MCF 10A (cell line): ENCODE measurements at regions not wholly inside any gene's neighbourhood (a gene's known extent, or its start where the extent isn't known, plus 50 kb on each side); places are given as distances from the start of the nearest gene placed in this dataset.
A peak's percentile ranks its signal among the peaks of the same experiment; 100 is the strongest.

Source experiments
- BruUV-seq: library from RNA; stranded (reverse); fragments of 400-500 nt; replicated peaks from 2 replicates; lab custom pipeline; 2021; lab: Mats Ljungman, UMichigan
- CTCF ChIA-PET: fragments of 300-600 bp; sonication (Branson Sonifier 250); formaldehyde crosslinking; extraction: SDS; loops from one replicate; lab custom pipeline; 2021; ENCODE audit warnings: antibody characterized with exemption, inconsistent platforms; lab: Yijun Ruan, JAX
- POLR2A ChIA-PET: fragments of 300-600, 350-650 bp; sonication (Branson Sonifier 250); formaldehyde crosslinking; extraction: SDS; loops from one replicate; lab custom pipeline; 2020; ENCODE audit warnings: antibody characterized with exemption, inconsistent platforms; lab: Yijun Ruan, JAX
- DNase-seq: peaks from one replicate; pipeline ENCODE4 v3.0.0-alpha.2; 2018; ENCODE audit not compliant: unreplicated experiment
- H3K27ac Mint-ChIP-seq: one replicate; pipeline ENCODE4 v1.8.0; 2022; ENCODE audit warnings: mild to moderate bottlenecking, low read depth, mixed read lengths; ENCODE audit not compliant: unreplicated experiment
- H3K27me3 Mint-ChIP-seq: one replicate; pipeline ENCODE4 v1.8.0; 2022; ENCODE audit warnings: mixed read lengths; ENCODE audit not compliant: insufficient read depth, unreplicated experiment
- H3K36me3 Mint-ChIP-seq: one replicate; pipeline ENCODE4 v1.8.0; 2022; ENCODE audit warnings: mild to moderate bottlenecking, moderate library complexity, mixed read lengths; ENCODE audit not compliant: insufficient read depth, unreplicated experiment
- H3K4me1 Mint-ChIP-seq: one replicate; pipeline ENCODE4 v1.8.0; 2022; ENCODE audit warnings: mixed read lengths; ENCODE audit not compliant: insufficient read depth, unreplicated experiment
- H3K4me3 Mint-ChIP-seq: one replicate; pipeline ENCODE4 v1.8.0; 2022; ENCODE audit warnings: mild to moderate bottlenecking, moderate library complexity, mixed read lengths; ENCODE audit not compliant: unreplicated experiment
- H3K9me3 Mint-ChIP-seq: one replicate; pipeline ENCODE4 v1.8.0; 2022; ENCODE audit warnings: mixed read lengths; ENCODE audit not compliant: unreplicated experiment
- intact Hi-C: fragments of 100-400 bp; cut with micrococcal nuclease; formaldehyde crosslinking; loops from 2 replicates; pipeline ENCODE4 v1.14.1; 2022
- TF ChIP-seq, protein P1 (sequence below): fragments of 200-600 bp; IDR thresholded peaks from one replicate; pipeline ENCODE4 v1.8.0; 2022; ENCODE audit warnings: antibody characterized with exemption, mild to moderate bottlenecking; ENCODE audit not compliant: unreplicated experiment

DNA sequence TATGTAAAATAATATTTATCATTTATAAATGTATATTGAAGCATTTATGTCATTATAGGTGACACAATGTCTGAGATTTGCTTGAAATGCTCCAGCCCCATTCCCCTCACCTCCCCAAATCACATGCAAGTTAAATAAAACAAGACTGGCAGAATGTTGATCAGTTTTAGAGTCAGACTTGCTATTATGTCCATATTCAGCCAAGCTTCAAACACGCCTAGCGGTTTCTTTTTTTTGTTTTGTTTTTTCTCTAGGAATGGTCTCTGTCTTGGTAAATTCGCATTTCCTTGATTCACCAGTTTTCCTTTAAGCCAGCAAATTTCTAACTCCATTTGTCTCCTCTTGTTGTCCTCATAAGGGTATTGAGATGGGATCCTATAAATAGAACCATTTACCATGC lies 153.0 kb upstream of the HMHB1 start:
- ChIA-PET CTCF (no interaction called here), POLR2A (interaction anchor here (1.7 kb wide), 1 partner anchor 15 kb away, joined by 5 read pairs; no protein-coding TSS in a partner anchor)
- Mint-ChIP-seq H3K4me1 (peaks cover 10% of the 10 kb centered on the region), H3K4me3 (no peak overlapping the region), H3K36me3 (no peaks in the 10 kb centered on the region), H3K27ac (no peak overlapping the region), H3K27me3 (no peaks in the 10 kb centered on the region), H3K9me3 (no peaks in the 10 kb centered on the region)
- DNase-seq = no peak
- intact Hi-C loops = no loop called here
- TF ChIP-seq, protein P1, sequence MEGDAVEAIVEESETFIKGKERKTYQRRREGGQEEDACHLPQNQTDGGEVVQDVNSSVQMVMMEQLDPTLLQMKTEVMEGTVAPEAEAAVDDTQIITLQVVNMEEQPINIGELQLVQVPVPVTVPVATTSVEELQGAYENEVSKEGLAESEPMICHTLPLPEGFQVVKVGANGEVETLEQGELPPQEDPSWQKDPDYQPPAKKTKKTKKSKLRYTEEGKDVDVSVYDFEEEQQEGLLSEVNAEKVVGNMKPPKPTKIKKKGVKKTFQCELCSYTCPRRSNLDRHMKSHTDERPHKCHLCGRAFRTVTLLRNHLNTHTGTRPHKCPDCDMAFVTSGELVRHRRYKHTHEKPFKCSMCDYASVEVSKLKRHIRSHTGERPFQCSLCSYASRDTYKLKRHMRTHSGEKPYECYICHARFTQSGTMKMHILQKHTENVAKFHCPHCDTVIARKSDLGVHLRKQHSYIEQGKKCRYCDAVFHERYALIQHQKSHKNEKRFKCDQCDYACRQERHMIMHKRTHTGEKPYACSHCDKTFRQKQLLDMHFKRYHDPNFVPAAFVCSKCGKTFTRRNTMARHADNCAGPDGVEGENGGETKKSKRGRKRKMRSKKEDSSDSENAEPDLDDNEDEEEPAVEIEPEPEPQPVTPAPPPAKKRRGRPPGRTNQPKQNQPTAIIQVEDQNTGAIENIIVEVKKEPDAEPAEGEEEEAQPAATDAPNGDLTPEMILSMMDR = no peak
- BruUV-seq = no TSS peak

DNA sequence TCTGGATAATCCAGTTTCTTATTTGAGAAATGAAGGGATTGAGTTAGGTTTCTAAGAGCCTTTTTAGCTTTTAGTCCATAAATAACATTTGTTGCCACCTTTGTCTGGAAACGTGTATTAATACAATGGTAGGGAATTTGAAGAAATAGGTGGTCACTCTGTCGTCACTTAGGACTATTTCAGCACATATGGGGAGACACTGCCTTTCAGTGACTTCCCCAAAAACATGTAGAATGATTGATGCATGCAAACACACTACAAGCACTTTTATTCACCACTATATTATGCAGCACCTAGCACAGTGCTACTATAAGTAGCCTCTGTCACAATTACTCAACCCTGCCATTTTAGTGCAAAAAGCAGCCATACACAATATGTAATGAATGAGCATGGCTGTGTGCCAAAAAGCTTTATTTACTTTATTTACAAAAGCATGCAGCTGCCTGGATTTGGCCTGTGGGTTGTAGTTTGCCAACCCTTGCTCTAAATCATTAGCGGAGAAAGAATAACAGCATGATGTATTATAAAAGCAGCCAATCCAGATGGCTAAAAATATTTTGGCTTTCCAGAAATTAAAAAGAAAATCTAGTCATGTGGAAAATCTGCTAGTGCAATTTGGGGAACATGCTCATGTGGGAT lies 154.2 kb upstream of the HMHB1 start:
- ChIA-PET CTCF (interaction anchor here (0.6 to 0.8 kb wide), 2 partner anchors 12 to 205 kb away, joined by 3 read pairs; no protein-coding TSS in a partner anchor), POLR2A (interaction anchor here (0.6 to 1.7 kb wide), 3 partner anchors 16 to 264 kb away, joined by 3 to 5 read pairs (median 4); no protein-coding TSS in a partner anchor)
- intact Hi-C loops = no loop called here
- no peaks in the 10 kb centered on the region for H3K9me3 Mint-ChIP-seq
- no TSS peak for BruUV-seq
- peak; percentile 84 for DNase-seq
- peaks cover 22% of the 10 kb centered on the region for H3K4me1 Mint-ChIP-seq
- H3K27ac Mint-ChIP-seq = no peak overlapping the region
- no peaks in the 10 kb centered on the region for H3K36me3 Mint-ChIP-seq
- no peak overlapping the region for H3K4me3 Mint-ChIP-seq
- TF ChIP-seq, protein P1 = no peak
- H3K27me3 Mint-ChIP-seq = no peaks in the 10 kb centered on the region

DNA sequence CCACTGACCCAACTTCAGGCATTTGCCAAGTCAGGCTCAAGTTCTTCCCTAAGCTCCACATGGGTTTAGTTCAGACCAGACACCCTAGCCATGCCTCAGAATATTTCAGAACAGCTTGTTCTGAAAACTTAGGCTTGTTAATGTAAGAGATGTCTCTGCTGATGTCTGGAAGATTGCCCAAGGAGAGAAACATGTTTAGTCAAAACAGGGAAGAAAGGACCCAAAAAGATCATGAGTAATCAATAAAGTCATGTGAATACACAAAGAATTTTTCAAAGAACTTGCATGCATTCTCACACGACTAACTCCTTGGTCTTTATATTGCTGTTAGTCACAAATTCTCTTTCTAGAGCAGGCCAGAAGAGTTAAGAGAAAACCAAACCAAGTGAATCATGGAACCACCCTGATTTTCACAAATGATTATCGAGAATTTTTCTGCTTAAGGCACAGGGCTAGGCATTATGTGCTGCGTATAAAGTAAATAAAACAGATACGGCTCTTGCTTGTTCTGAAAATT lies 158.1 kb upstream of the HMHB1 start:
- Mint-ChIP-seq H3K27me3 (no peaks in the 10 kb centered on the region), H3K4me3 (no peak overlapping the region), H3K4me1 (peaks cover 17% of the 10 kb centered on the region), H3K36me3 (no peaks in the 10 kb centered on the region), H3K27ac (no peak overlapping the region), H3K9me3 (no peaks in the 10 kb centered on the region)
- BruUV-seq = no TSS peak
- no peak for DNase-seq
- ChIA-PET CTCF (interaction anchor here (0.5 to 0.6 kb wide), 2 partner anchors 29 to 32 kb away, joined by 3 to 4 read pairs; no protein-coding TSS in a partner anchor), POLR2A (interaction anchor here (0.9 to 1.5 kb wide), 2 partner anchors 146 to 158 kb away, joined by 3 to 5 read pairs; no protein-coding TSS in a partner anchor)
- TF ChIP-seq, protein P1 = no peak
- intact Hi-C loops = no loop called here

DNA sequence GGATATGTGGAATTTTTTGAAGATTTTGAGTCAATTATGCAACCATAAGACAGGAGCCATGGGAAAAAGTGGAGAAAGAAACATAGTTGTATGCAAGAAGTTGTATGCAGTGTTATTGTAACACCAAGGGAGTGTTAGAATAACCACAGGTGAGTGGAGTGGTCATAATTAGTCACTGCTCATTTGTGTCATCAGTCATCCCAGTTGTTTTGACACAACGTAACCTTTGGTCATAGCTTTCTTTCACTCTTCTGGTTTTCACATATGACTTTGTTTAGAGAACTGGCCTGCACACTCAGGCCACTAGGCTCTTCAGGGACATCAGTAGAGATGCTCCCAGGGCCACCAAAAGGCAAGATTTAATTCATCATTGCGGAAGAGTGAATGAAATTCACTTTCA lies 158.7 kb upstream of the HMHB1 start:
- Mint-ChIP-seq H3K9me3 (no peaks in the 10 kb centered on the region), H3K27ac (no peak overlapping the region), H3K27me3 (no peaks in the 10 kb centered on the region), H3K4me1 (peaks cover 17% of the 10 kb centered on the region), H3K4me3 (no peak overlapping the region), H3K36me3 (no peaks in the 10 kb centered on the region)
- peak; percentile 75 for DNase-seq
- BruUV-seq = no TSS peak
- ChIA-PET POLR2A (interaction anchor here (0.6 to 1.5 kb wide), 3 partner anchors 22 to 158 kb away, joined by 3 to 5 read pairs (median 3); no protein-coding TSS in a partner anchor), CTCF (interaction anchor here (0.5 kb wide), 2 partner anchors 29 to 309 kb away, joined by 3 to 4 read pairs; no protein-coding TSS in a partner anchor)
- intact Hi-C loops = no loop called here
- TF ChIP-seq, protein P1 = no peak
